PC-9 (cell line): ENCODE measurements at regions not wholly inside any gene's neighbourhood (a gene's known extent, or its start where the extent isn't known, plus 50 kb on each side); places are given as distances from the start of the nearest gene placed in this dataset.

Experiments
- BruUV-seq: library from RNA; stranded (reverse); fragments of 400-500 nt; replicated peaks from 2 replicates; lab custom pipeline; 2021; lab: Mats Ljungman, UMichigan
- CTCF ChIA-PET: fragments of 300-600 bp; sonication (Branson Sonifier 250); formaldehyde crosslinking; loops from one replicate; lab custom pipeline; 2022; ENCODE audit warnings: antibody characterized with exemption; lab: Charles Lee
- POLR2A ChIA-PET: fragments of 300-600 bp; sonication (Branson Sonifier 250); formaldehyde crosslinking; loops from one replicate; lab custom pipeline; 2022; ENCODE audit warnings: antibody characterized with exemption; ENCODE audit not compliant: unreplicated experiment; lab: Charles Lee
- DNase-seq, 2 experiments: peaks; one replicate each; pipeline versions ENCODE4 v3.0.0 to v3.0.0-alpha.2; 2015 to 2022; ENCODE audit warnings: mixed read lengths in 1 of 2
- H2AFZ ChIP-seq: fragments of 200-600 bp; sonication (generic); 2 replicates; pipeline ENCODE4 v1.8.1; 2017; ENCODE audit warnings: antibody characterized with exemption
- H3F3A ChIP-seq: fragments of 200-600 bp; sonication (generic); 2 replicates; pipeline ENCODE4 v1.8.1; 2017; ENCODE audit warnings: antibody characterized with exemption, mild to moderate bottlenecking, low read depth; ENCODE audit not compliant: insufficient read depth
- H3K27ac ChIP-seq: fragments of 200-600 bp; sonication (generic); 2 replicates; pipeline ENCODE4 v1.6.1; 2016; ENCODE audit warnings: mixed run types
- H3K27me3 ChIP-seq: fragments of 200-600 bp; sonication (generic); 2 replicates; pipeline ENCODE4 v1.6.1; 2016; ENCODE audit warnings: low read depth, mixed run types; ENCODE audit not compliant: insufficient read depth
- H3K36me3 ChIP-seq: fragments of 200-600 bp; sonication (generic); 2 replicates; pipeline ENCODE4 v1.6.1; 2016; ENCODE audit warnings: low read depth, mixed run types
- H3K4me1 ChIP-seq: fragments of 200-600 bp; sonication (generic); replicated peaks from 2 replicates; pipeline ENCODE4 v1.6.1; 2016; ENCODE audit warnings: mixed run types; ENCODE audit not compliant: insufficient read depth
- H3K4me2 ChIP-seq: fragments of 200-600 bp; sonication (generic); 2 replicates; pipeline ENCODE4 v1.6.1; 2017; ENCODE audit warnings: mixed run types
- H3K4me3 ChIP-seq: fragments of 200-600 bp; sonication (generic); 2 replicates; pipeline ENCODE4 v1.6.1; 2016; ENCODE audit warnings: mixed run types
- H3K79me2 ChIP-seq: fragments of 200-600 bp; sonication (generic); 2 replicates; pipeline ENCODE4 v1.6.1; 2017; ENCODE audit warnings: low read depth, mixed run types
- H3K9me2 ChIP-seq: fragments of 200-600 bp; sonication (generic); 2 replicates; pipeline ENCODE4 v1.8.1; 2017; ENCODE audit warnings: mild to moderate bottlenecking; ENCODE audit not compliant: insufficient read depth
- H3K9me3 ChIP-seq: fragments of 200-600 bp; sonication (generic); 2 replicates; pipeline ENCODE4 v1.8.1; 2016; ENCODE audit warnings: low read depth; ENCODE audit not compliant: insufficient read depth
- H4K20me1 ChIP-seq: fragments of 200-600 bp; sonication (generic); 2 replicates; pipeline ENCODE4 v1.8.1; 2017; ENCODE audit not compliant: insufficient read depth
- CTCF ChIP-seq: fragments of 200-600 bp; sonication (generic); conservative IDR thresholded peaks from 2 replicates; pipeline ENCODE4 v1.6.1; 2017; ENCODE audit warnings: mixed run types, antibody characterized with exemption, mild to moderate bottlenecking, moderate library complexity
- EZH2 ChIP-seq: fragments of 200-600 bp; sonication (generic); IDR thresholded peaks from 2 replicates; pipeline ENCODE4 v1.8.0; 2017; ENCODE audit warnings: antibody characterized with exemption, low read depth
- intact Hi-C: fragments of 100-400 bp; cut with micrococcal nuclease; formaldehyde crosslinking; loops from one replicate; pipeline ENCODE4 v1.10.0; 2022; ENCODE audit not compliant: unreplicated experiment

- Histone ChIP-seq H3K9me3 (no peaks in the 10 kb centered on the region), H4K20me1 (no peaks in the 10 kb centered on the region), H2AFZ (no peak overlapping the region), H3K27me3 (no peaks in the 10 kb centered on the region), H3K4me2 (no peak overlapping the region), H3K9me2 (no peaks in the 10 kb centered on the region), H3K27ac (no peak overlapping the region), H3K4me3 (no peak overlapping the region), H3K79me2 (no peaks in the 10 kb centered on the region), H3K36me3 (no peaks in the 10 kb centered on the region), H3K4me1 (no peaks in the 10 kb centered on the region), H3F3A (no peaks in the 10 kb centered on the region)
- DNase-seq = no peak
- CTCF ChIA-PET = no interaction called here
- TF ChIP-seq EZH2 (no peak), CTCF (no peak)
- intact Hi-C loops = no loop called here
- no TSS peak for BruUV-seq
- POLR2A ChIA-PET = no interaction called here
Observed at GRCh38 chr13:63208826-63209225, 1793.2 kb upstream of the PCDH20 start.

DNA sequence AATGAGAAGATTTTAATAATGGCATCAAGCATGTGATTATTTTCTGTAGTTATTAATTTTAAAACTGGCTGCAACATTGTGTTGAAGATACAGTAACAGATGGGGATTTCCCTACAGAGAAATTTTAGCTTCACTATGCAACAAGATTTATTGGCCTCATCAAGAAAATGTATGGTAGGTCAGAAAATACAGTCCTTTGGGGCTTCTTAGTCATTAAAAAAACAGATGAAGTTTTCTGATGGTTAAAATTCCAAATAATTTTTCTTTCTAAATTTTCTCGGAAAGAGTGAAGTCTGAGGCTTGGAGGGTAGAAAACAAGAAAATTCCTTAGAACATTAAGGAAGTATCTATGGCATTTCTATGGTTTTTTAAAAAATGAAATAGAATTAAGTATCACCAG is 1790.8 kb upstream of the PCDH20 start:
- POLR2A ChIA-PET = no interaction called here
- Histone ChIP-seq H3K79me2 (no peaks in the 10 kb centered on the region), H2AFZ (no peak overlapping the region), H3K9me3 (no peaks in the 10 kb centered on the region), H3K4me2 (no peak overlapping the region), H3F3A (no peaks in the 10 kb centered on the region), H3K9me2 (no peaks in the 10 kb centered on the region), H4K20me1 (no peaks in the 10 kb centered on the region), H3K27me3 (no peaks in the 10 kb centered on the region), H3K27ac (no peak overlapping the region), H3K36me3 (no peaks in the 10 kb centered on the region), H3K4me1 (no peaks in the 10 kb centered on the region), H3K4me3 (no peak overlapping the region)
- TF ChIP-seq CTCF (no peak), EZH2 (no peak)
- intact Hi-C loops = no loop called here
- BruUV-seq = no TSS peak
- CTCF ChIA-PET = no interaction called here
- DNase-seq = no peak

DNA sequence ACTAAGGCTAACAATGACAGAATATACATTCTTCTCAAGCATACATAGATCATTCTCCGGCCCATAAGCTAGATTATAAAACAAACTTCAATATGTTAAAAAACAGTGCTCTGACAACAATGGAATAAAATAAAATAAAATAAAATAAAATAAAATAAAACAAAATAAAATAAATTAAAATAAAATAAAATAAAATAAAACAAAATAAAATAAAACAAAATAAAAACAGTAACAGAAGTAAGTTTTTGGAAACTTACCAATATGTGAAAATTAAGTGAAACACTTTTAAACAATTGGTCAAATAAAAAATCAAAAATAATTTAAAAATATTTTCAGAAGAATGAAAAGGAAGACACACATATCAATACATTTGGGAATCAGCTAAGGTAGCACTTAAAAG is 1785.8 kb upstream of the PCDH20 start:
- H3K27me3 ChIP-seq = no peaks in the 10 kb centered on the region
- CTCF ChIA-PET = interaction anchor here (0.7 kb wide), 1 partner anchor 58 kb away, joined by 3 read pairs; no protein-coding TSS in a partner anchor
- no peaks in the 10 kb centered on the region for H3K9me3 ChIP-seq
- no peaks in the 10 kb centered on the region for H3K4me1 ChIP-seq
- TF ChIP-seq CTCF (no peak), EZH2 (no peak)
- H3K9me2 ChIP-seq = no peaks in the 10 kb centered on the region
- H3K36me3 ChIP-seq = no peaks in the 10 kb centered on the region
- no peak overlapping the region for H3K4me2 ChIP-seq
- no peak overlapping the region for H3K4me3 ChIP-seq
- no TSS peak for BruUV-seq
- no peak overlapping the region for H2AFZ ChIP-seq
- intact Hi-C loops = no loop called here
- DNase-seq = no peak
- H4K20me1 ChIP-seq = no peaks in the 10 kb centered on the region
- no peak overlapping the region for H3K27ac ChIP-seq
- POLR2A ChIA-PET = no interaction called here
- no peaks in the 10 kb centered on the region for H3K79me2 ChIP-seq
- no peaks in the 10 kb centered on the region for H3F3A ChIP-seq
